IMR-90 (cell line): ENCODE measurements at regions not wholly inside any gene's neighbourhood (a gene's known extent, or its start where the extent isn't known, plus 50 kb on each side); places are given as distances from the start of the nearest gene placed in this dataset.

Experiments used
- MAZ ChIP-seq: IDR thresholded peaks from 2 replicates; pipeline ENCODE4 v1.6.1; 2012; ENCODE audit warnings: low read depth, mild to moderate bottlenecking, low read length, improper control_type of control experiment, moderate library complexity, borderline replicate concordance
- POLR2A ChIP-seq: IDR thresholded peaks from 2 replicates; pipeline ENCODE4 v1.6.1; 2012; ENCODE audit warnings: mild to moderate bottlenecking, low read depth, low read length
- TF ChIP-seq, protein P1 (sequence below): conservative IDR thresholded peaks from 2 replicates; pipeline ENCODE4 v1.5.1; 2012; ENCODE audit warnings: mild to moderate bottlenecking, low read depth, low read length, improper control_type of control experiment

DNA sequence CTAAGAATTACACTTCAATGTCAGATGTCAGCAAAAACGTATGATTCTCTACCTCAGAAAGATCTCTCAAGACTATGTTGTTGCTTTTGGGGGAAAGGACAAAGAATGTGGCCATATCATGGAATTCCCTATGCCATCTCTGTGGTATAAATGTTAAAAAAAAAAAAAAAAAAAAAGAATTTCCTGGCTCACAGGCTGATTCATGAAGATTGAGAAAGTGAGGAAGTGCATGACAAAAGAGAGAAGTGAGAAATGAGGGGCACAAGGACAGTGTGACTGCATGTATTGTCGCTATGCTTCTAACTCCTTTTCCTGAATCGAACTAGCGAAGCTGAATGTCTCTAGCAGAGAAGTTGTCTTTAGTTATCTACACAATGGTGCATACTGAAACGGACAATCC lies 80.6 kb upstream of the CARD18 start:
- TF ChIP-seq, protein P1, sequence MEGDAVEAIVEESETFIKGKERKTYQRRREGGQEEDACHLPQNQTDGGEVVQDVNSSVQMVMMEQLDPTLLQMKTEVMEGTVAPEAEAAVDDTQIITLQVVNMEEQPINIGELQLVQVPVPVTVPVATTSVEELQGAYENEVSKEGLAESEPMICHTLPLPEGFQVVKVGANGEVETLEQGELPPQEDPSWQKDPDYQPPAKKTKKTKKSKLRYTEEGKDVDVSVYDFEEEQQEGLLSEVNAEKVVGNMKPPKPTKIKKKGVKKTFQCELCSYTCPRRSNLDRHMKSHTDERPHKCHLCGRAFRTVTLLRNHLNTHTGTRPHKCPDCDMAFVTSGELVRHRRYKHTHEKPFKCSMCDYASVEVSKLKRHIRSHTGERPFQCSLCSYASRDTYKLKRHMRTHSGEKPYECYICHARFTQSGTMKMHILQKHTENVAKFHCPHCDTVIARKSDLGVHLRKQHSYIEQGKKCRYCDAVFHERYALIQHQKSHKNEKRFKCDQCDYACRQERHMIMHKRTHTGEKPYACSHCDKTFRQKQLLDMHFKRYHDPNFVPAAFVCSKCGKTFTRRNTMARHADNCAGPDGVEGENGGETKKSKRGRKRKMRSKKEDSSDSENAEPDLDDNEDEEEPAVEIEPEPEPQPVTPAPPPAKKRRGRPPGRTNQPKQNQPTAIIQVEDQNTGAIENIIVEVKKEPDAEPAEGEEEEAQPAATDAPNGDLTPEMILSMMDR: no peak
- no peak for TF ChIP-seq POLR2A
- TF ChIP-seq MAZ: no peak
